ENCODE measurements at regions not wholly inside any gene's neighbourhood (a gene's known extent, or its start where the extent isn't known, plus 50 kb on each side); places are given as distances from the start of the nearest gene placed in this dataset.

DNA sequence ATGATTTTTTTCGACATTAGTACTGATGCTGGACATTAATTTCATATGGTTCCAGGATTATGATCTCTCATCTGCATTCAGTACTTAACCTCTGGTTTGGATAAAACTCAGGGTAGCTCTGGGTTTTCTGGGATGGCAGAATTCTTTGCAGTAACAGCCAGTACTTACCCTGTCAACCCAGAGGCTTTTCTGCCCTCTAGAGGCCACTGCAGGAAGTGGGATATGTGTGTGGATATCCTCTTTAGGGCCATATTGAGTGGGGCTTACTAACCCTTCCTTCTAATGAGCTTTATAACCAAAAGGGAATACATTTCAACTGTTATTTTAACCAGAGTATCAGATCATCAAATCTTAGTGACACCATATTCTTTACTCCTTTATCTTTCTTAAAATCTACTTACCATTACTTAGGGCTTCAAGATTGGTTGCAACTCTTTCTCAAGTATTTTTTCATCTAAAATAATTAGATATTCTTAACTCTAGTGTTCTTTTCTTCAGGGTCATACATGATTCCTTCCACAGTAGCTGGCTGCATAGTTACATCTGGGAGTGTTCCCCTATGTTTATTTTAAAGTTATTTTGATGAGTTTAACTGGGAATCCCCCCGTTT lies 488.0 kb upstream of the STXBP6 start:
- no peak overlapping the region for H3K4me2 ChIP-seq (ENCODE audit: insufficient read depth, insufficient read length, low read length)
- no peaks in the 10 kb centered on the region for H3K4me1 ChIP-seq (ENCODE audit: insufficient read depth, low read length)
- no peaks in the 10 kb centered on the region for H3K79me1 ChIP-seq (ENCODE audit: insufficient read depth, low read depth, low read length, poor library complexity, severe bottlenecking)
- no peak overlapping the region for H3T11ph ChIP-seq (ENCODE audit: low read length)
- no peak overlapping the region for H2AK5ac ChIP-seq (ENCODE audit: insufficient read length, low read length)
- H2BK15ac ChIP-seq (ENCODE audit: low read depth, low read length), result no peak overlapping the region
- no peak overlapping the region for H3K18ac ChIP-seq (ENCODE audit: insufficient read length, low read depth, low read length)
- no peak overlapping the region for H4K91ac ChIP-seq (ENCODE audit: insufficient read length, low read depth, low read length)
- no peak overlapping the region for H3K23ac ChIP-seq (ENCODE audit: insufficient read length, low read depth, low read length)
- Mint-ChIP-seq H3K36me3 (ENCODE audit: insufficient read depth in 1 of 3, low read depth in 3 of 3) (peaks cover 0 to 2% (median 0%) of the 10 kb centered on the region in 3 experiments; a peak in 2 of 7 replicates), H3K27me3 (ENCODE audit: low read depth) (peaks cover 2% of the 10 kb centered on the region; the same call in 1 of the 2 replicates), H3K4me1 (peaks cover 0 to 1% of the 10 kb centered on the region in 2 experiments; a peak in 1 of 4 replicates), H3K27ac (no peak overlapping the region), H3K9me3 (peaks cover 0 to 4% of the 10 kb centered on the region in 2 experiments; a peak in 2 of 5 replicates), H3K4me3 (no peak overlapping the region)
- no peaks in the 10 kb centered on the region for H3K27me3 ChIP-seq (ENCODE audit: insufficient read depth, low read length)
- no peak overlapping the region for H4K8ac ChIP-seq (replicated peaks; ENCODE audit: insufficient read length, low read depth, low read length)
- H2BK120ac ChIP-seq (ENCODE audit: low read depth, low read length, poor library complexity, severe bottlenecking), result no peak overlapping the region
- no peak overlapping the region for H3K56ac ChIP-seq (ENCODE audit: insufficient read length, low read depth, low read length)
- WGBS (ENCODE audit: extremely low coverage, insufficient read length, low lambda C conversion rate), result no CpG with 5 or more reads among the region's 2 CpGs
- DNase-seq, result peak; percentile 70
- no peak overlapping the region for H3K9ac ChIP-seq (ENCODE audit: extremely low read depth, insufficient read length, low read length)
- no peaks in the 10 kb centered on the region for H4K20me1 ChIP-seq (ENCODE audit: control insufficient read depth, insufficient read depth, insufficient read length)
- H3K23me2 ChIP-seq (ENCODE audit: insufficient read length, low read depth, low read length, poor library complexity, severe bottlenecking), result no peaks in the 10 kb centered on the region
- H2BK5ac ChIP-seq (ENCODE audit: insufficient read length, low read length), result no peak overlapping the region
- no peak overlapping the region for H3K4ac ChIP-seq (ENCODE audit: low read depth, low read length)
- no peak overlapping the region for H3K14ac ChIP-seq (ENCODE audit: insufficient read depth, low read length)
- H2AFZ ChIP-seq (ENCODE audit: low read length), result no peak overlapping the region
- H2BK12ac ChIP-seq (ENCODE audit: insufficient read length, low read depth, low read length), result no peak overlapping the region
- no peaks in the 10 kb centered on the region for H3K9me3 ChIP-seq (ENCODE audit: control insufficient read depth, low read depth, low read length)
- no peak overlapping the region for H4K5ac ChIP-seq (ENCODE audit: insufficient read length, low read depth, low read length)
- no peaks in the 10 kb centered on the region for H3K79me2 ChIP-seq (ENCODE audit: insufficient read depth, low read length)
- no peak overlapping the region for H3K27ac ChIP-seq (ENCODE audit: insufficient read length, low read depth, low read length)
- H2BK20ac ChIP-seq (ENCODE audit: low read depth, low read length, poor library complexity, severe bottlenecking), result no peak overlapping the region
- TF ChIP-seq, protein P1, sequence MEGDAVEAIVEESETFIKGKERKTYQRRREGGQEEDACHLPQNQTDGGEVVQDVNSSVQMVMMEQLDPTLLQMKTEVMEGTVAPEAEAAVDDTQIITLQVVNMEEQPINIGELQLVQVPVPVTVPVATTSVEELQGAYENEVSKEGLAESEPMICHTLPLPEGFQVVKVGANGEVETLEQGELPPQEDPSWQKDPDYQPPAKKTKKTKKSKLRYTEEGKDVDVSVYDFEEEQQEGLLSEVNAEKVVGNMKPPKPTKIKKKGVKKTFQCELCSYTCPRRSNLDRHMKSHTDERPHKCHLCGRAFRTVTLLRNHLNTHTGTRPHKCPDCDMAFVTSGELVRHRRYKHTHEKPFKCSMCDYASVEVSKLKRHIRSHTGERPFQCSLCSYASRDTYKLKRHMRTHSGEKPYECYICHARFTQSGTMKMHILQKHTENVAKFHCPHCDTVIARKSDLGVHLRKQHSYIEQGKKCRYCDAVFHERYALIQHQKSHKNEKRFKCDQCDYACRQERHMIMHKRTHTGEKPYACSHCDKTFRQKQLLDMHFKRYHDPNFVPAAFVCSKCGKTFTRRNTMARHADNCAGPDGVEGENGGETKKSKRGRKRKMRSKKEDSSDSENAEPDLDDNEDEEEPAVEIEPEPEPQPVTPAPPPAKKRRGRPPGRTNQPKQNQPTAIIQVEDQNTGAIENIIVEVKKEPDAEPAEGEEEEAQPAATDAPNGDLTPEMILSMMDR (conservative IDR thresholded peaks at IDR 0.05), result peak; percentile 87
